Kidney epithelial cell (primary cell): ENCODE measurements at regions not wholly inside any gene's neighbourhood (a gene's known extent, or its start where the extent isn't known, plus 50 kb on each side); places are given as distances from the start of the nearest gene placed in this dataset.

Experiments used
- DNase-seq: peaks from one replicate; pipeline ENCODE4 v3.0.0-alpha.2; 2010; ENCODE audit warnings: low read depth
- H3K27me3 ChIP-seq: 2 replicates; pipeline ENCODE4 v1.6.0; 2011; ENCODE audit warnings: low read length; ENCODE audit not compliant: control insufficient read depth, insufficient read depth
- H3K36me3 ChIP-seq: 2 replicates; pipeline ENCODE4 v1.5.1; 2011; ENCODE audit warnings: low read length; ENCODE audit not compliant: control insufficient read depth, insufficient read depth
- H3K4me3 ChIP-seq: 2 replicates; pipeline ENCODE4 v1.5.1; 2011; ENCODE audit warnings: low read depth, mild to moderate bottlenecking, control low read depth, low read length
- TF ChIP-seq, protein P1 (sequence below): IDR thresholded peaks from 2 replicates; pipeline ENCODE4 v1.5.1; 2011; ENCODE audit warnings: mild to moderate bottlenecking, moderate library complexity, low read length, control low read depth, inconsistent platforms; ENCODE audit not compliant: insufficient read depth, poor library complexity, severe bottlenecking

DNA sequence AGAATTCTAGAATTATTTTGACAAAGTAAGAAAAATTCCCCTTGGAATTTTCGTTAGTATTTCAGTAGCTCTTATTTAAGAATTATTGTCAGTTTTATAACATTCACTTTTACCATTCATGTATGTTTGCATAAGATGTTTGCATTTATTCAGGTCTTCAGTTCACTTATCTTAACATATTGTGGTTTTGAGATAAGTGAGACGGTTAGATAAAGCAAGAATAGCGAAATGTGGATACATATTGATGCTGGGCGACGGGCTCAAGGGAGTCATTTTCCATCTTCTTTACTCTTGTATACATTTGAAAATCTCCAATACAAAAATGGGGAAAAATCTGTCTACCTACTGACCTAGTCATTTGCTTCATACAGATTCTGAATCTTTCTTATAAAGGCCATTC, 156.7 kb upstream of the HDAC4 start:
- TF ChIP-seq, protein P1, sequence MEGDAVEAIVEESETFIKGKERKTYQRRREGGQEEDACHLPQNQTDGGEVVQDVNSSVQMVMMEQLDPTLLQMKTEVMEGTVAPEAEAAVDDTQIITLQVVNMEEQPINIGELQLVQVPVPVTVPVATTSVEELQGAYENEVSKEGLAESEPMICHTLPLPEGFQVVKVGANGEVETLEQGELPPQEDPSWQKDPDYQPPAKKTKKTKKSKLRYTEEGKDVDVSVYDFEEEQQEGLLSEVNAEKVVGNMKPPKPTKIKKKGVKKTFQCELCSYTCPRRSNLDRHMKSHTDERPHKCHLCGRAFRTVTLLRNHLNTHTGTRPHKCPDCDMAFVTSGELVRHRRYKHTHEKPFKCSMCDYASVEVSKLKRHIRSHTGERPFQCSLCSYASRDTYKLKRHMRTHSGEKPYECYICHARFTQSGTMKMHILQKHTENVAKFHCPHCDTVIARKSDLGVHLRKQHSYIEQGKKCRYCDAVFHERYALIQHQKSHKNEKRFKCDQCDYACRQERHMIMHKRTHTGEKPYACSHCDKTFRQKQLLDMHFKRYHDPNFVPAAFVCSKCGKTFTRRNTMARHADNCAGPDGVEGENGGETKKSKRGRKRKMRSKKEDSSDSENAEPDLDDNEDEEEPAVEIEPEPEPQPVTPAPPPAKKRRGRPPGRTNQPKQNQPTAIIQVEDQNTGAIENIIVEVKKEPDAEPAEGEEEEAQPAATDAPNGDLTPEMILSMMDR: no peak
- Histone ChIP-seq H3K27me3 (peaks cover 5% of the 10 kb centered on the region), H3K36me3 (no peaks in the 10 kb centered on the region), H3K4me3 (no peak overlapping the region)
- DNase-seq: no peak

DNA sequence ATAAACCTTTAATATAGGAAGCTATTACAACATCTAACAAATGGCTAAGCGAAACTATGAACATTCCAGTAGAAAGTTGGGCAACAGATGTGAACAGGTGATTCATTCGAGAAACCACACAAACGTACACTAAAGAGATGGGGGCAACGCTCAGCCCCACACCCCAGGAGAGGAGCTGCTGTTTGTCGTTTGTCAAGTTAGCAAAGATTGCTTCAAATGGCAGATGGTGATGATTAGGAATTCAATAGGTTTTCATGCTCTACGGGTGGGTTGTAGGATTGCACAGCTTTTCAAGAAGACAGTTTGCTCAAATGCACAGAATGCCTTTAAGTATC, 154.7 kb upstream of the HDAC4 start:
- TF ChIP-seq, protein P1: no peak
- H3K36me3 ChIP-seq: no peaks in the 10 kb centered on the region
- no peak overlapping the region for H3K4me3 ChIP-seq
- H3K27me3 ChIP-seq: peaks cover 3% of the 10 kb centered on the region
- no peak for DNase-seq

DNA sequence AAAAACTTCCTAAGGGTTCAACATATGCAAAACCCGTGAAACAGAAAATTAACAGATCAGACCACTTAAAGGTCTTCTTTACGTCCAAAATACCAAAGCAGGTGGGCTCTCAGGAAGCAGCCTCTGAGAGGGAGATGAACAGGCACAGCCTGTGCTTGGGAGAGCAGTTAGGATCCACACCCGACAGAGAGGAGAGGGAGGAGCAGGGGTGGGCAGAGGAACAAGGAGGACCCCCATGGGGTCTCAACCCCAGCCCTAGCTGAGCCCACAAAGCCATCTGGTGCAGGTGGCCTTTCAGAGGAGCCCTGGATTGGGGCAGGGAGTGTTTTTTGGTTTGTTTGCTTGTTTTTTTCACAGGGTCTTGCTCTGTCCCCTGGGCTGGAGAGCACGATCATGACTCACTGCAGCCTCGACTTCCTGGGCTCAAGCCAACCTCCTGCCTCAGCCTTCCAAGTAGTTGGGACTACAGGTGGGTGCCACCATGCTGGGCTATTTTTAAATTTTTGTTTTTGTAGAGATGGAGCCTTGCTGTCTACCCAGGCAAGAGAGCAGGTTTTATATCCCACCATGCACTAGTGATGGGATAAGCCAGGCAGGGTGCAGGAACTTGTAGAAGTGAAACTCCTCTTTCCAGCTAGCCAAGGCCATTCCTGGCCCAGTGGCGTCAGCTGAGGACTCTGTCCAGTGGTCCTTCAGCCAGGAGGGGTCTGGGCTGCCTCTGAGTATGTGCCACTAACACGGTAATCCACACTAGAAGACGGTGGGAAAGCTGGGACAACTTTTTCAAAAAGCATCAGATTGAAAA, 154.1 kb upstream of the HDAC4 start:
- DNase-seq: no peak
- H3K36me3 ChIP-seq: no peaks in the 10 kb centered on the region
- no peak overlapping the region for H3K4me3 ChIP-seq
- H3K27me3 ChIP-seq: peaks cover 3% of the 10 kb centered on the region
- TF ChIP-seq, protein P1: no peak

DNA sequence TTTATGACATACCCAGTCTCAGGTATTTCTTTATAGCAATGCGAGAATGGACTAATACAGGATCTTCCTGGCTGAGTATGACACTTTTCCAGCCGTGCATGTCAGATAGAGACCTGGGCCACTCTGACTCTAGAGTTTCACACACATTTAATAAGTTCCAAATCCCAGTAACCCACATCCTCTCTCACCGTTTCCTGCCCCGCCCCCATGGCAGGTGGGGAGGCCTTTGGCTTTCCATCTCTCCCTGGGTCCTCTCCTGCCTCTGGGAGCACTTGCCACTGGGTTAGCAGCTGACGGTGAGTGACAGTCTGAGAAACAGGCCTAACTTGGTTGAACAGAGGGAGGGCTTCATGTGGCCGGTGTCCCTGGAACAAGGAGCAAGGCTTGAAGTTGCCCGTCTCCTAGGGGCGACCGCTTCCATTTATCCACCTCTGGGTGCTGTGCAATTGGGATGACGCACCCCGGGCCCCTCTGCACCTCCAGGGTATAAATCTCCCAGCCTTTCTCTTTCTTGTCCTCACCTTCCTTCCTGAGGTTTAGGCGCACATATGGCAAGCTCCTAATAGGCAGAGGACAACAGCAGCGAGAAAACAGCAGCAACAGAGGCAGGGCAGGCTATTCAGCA, 152.7 kb upstream of the HDAC4 start:
- Histone ChIP-seq H3K4me3 (no peak overlapping the region), H3K27me3 (no peaks in the 10 kb centered on the region), H3K36me3 (no peaks in the 10 kb centered on the region)
- no peak for DNase-seq
- TF ChIP-seq, protein P1: no peak

DNA sequence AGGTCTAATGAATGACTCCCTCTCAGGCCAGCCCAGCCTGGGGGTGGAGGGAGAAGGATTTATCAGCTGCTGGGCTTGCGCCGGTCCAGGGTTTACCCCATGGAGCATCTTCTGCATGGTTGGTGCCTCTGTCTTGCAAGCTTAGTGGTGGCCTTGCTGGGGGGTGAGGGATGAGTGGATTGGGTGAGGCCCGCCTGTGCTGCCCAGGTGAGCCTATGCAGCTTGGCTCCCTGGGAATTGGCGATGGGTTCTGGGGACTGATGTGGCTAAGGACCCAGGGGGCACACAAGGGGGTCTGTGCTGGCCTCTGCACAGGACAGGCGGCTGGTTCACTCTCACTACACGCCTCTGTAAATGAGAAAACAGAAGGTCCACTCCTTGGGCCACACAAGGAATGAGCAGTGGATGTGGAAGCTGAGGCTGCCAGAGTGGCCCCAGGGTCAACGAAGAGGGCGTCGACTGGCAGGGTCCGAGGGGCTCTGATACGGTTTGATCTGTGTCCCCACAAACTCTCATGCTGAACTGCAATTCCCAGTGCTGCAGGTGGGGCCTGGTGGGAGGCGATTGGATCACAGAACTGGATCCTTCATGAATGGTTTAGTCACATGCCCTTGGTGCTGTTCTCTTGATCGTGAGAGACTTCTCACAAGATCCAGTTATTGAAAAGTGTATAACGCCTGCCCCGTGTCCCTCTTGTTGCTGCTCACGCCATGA, 151.6 kb upstream of the HDAC4 start:
- Histone ChIP-seq H3K4me3 (no peak overlapping the region), H3K27me3 (no peaks in the 10 kb centered on the region), H3K36me3 (no peaks in the 10 kb centered on the region)
- TF ChIP-seq, protein P1: no peak
- no peak for DNase-seq
